ENCODE measurements at regions not wholly inside any gene's neighbourhood (a gene's known extent, or its start where the extent isn't known, plus 50 kb on each side); places are given as distances from the start of the nearest gene placed in this dataset.

DNA sequence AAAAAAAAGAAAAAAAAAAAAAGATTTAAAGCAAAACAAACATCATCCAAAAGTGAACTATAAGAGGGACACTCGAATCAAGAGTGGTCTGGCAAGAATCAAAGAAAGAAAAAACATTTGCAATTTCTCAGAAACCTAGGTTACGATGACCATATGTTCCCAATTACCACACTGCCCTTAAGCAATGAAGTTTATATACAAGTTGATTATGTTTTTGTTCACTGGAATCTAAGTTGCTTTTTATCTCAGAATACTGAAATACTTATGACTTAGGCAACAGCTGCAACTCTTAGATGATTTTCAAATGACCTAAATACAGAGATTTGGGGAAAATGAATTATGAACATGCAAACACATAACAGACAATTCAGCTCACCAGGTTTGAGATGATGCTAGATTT lies 597.1 kb upstream of the CHAC2 start:
- no peak for TF ChIP-seq CTCF (IDR thresholded peaks at IDR 0.05)
- TF ChIP-seq POLR2A (IDR thresholded peaks at IDR 0.05) = no peak
- TF ChIP-seq EP300 (IDR thresholded peaks at IDR 0.05; ENCODE audit: low read depth) = no peak

All from transverse colon (tissue), 3 donors.